ACHN (cell line): ENCODE measurements at regions not wholly inside any gene's neighbourhood (a gene's known extent, or its start where the extent isn't known, plus 50 kb on each side); places are given as distances from the start of the nearest gene placed in this dataset.

Experiments used
- DNase-seq: peaks from one replicate; pipeline ENCODE4 v3.0.0-alpha.2; 2015
- in situ Hi-C: cut with HindIII; loops from 2 replicates; pipeline ENCODE4 v1.10.0; 2017; ENCODE audit warnings: low sequenced_read_pairs, low pct_ligation_motif_present, low pct_unique_long_range_greater_than_20kb

DNA sequence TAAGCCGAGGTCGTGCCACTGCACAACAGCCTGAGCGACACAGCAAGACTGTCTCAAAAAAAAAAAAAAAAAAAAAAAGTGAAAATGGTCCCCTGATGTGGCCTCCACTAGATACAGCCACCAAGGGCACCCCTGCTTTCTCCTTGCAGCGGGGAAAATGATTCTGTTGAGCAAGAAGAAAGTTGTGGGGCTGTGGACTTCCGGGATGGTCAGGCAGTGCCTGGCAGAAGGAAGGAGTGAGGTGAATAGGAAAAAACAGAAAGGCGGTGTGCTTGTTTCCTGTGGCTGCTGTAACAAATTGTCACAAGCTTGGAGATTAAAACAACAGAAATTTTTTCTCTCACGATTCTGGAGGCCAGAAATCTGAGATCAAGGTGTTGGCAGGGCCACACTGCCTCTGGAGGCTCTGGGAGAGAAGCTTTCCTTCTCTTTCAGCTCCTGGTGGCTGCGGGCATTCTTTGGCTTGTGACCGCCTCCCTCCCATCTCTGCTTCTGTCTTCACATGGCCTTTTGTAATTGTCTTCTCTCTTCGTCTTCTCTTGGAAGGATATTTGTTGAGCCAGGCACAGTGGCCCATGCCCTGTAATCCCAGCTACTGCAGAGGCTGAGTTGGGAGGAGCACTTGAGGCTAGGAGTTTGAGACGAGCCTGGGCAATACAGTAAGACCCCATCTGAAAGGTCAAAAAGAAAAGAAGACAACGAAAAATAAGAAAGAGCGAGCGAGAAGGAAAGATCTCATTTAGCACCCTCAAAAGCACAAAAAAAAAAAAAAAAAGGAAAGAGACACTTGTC, 116.6 kb upstream of the MED13L start:
- no peak for DNase-seq
- in situ Hi-C loops, result no loop called here

DNA sequence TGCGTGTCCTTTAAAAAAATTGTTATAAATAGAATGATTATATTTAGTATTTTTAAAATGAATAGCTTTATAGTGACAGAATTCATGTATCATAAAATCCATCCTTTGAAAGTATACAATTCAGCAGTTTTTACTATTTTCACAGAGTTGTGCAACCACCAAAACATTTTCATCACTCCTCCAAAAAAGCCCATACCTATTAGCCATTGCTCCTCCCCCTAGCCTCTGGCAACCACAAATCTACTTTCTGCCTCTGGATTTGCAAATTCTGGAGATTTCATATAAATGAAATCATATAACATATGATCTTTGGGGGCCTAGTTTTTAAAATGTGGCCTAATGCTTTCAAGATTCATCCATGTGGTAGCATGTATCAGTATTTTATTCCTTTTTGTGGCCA, 117.9 kb upstream of the MED13L start:
- in situ Hi-C loops, result no loop called here
- no peak for DNase-seq

DNA sequence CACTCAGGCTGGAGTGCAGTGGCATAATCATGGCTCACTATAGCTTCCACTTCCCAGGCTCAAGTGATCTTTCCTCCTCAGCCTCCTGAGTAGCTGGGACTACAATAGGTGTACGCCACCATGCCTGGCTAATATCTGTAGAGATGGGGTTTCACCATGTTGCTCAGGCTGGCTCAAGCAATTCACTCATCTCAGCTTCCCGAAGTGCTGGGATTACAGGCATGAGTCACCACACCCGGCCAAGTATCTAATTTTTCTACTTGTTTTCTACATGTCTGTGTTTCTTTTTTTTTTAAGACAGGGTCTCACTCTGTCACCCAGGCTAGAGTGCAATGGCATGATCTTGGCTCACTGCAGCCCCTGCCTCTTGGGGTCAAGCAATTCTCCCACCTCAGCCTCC, 119.7 kb upstream of the MED13L start:
- no peak for DNase-seq
- in situ Hi-C loops, result no loop called here

DNA sequence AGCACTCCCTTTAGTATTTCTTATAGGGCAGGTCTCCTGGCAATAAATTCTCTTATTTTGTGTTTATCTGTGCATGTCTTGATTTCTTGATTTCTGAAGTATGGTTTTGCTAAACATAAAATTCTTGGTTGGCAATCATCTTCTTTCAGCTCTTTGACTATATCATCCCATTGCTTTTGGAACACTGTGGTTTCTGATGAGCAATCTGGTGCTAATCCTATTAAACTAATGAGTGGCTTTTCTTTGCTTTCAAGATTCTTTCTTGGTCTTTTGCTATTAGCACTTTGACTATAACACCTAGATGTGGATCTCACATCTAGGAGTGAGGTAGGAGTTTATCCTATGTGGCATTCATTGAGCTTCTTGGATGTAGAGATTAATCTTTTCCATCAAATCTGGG, 120.7 kb upstream of the MED13L start:
- in situ Hi-C loops, result no loop called here

GRCh38 chr12:116399055-116399454, 121.6 kb upstream of the MED13L start:
- in situ Hi-C loops, result no loop called here
- DNase-seq, result no peak

More for the DNA sequence above, 120.7 kb upstream of the MED13L start:
- DNase-seq, result no peak

- no peak for DNase-seq
- in situ Hi-C loops, result no loop called here
Observed at GRCh38 chr12:116400636-116401372, 123.3 kb upstream of the MED13L start.

- in situ Hi-C loops, result no loop called here
- no peak for DNase-seq
Observed at GRCh38 chr12:116401565-116401964, 124.1 kb upstream of the MED13L start.

DNA sequence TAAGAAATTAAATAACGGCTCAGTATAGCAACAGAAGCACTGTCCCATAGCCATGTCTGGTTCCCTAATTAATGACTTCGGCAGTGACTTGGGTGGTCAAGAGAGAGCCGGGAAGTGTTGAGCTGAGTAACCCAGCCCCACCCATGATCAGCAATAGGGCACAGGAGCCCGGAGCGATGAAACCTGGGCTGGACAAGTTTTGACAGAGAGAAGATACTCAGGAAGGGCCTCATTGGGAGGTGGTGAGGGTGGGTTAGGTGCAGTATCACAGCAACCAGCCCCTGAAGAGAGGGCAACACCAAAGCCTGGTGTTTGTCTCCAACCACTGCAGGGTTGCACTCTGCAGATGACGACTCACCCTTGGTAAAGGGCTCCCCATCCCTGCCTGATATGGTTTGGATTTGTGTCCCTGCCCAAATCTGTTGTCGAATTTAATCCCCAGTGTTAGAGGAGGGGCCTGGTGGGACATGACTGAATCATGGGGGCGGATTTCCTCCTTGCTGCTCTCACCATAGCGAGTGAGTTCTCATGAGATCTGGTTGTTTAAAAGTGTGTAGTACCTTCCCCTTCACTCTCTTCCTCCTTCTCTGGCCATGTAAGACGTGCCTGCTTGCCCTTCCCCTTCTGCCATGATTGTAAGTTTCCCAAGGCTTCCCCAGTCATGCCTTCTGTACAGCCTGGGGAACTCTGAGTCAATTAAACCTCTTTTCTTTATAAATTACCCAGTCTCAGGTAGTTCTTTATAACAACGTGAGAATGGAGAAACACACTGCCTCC, 124.9 kb upstream of the MED13L start:
- DNase-seq, result no peak

GRCh38 chr12:116403546-116403945, 126.1 kb upstream of the MED13L start:
- no peak for DNase-seq
- in situ Hi-C loops, result no loop called here

More for the DNA sequence above, 124.9 kb upstream of the MED13L start:
- in situ Hi-C loops, result no loop called here

DNA sequence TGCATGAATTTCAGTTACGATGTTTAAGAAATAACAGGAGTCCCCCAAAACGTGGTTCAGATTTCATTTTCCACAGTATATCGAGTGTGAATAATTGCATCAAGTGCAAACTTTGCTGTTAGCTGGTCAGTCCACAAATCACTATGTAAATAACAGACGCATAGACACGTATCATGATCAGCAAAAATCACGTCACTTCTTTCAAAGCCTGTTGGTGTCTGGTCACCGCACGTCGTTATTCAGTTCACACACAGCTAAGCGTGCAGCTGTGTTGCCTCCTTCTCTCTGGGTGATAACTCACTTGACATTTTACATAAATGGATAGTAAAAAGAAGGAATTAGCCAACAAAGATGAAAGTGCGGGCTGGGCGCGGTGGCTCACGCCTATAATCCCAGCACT, 126.8 kb upstream of the MED13L start:
- DNase-seq, result no peak
- in situ Hi-C loops, result no loop called here

- in situ Hi-C loops, result no loop called here
- no peak for DNase-seq
Observed at GRCh38 chr12:116404913-116405611, 127.6 kb upstream of the MED13L start.

GRCh38 chr12:116406529-116406928, 129.0 kb upstream of the MED13L start:
- DNase-seq, result no peak

GRCh38 chr12:116408489-116409250, 131.2 kb upstream of the MED13L start:
- DNase-seq, result no peak
- in situ Hi-C loops, result no loop called here

More at GRCh38 chr12:116406529-116406928, 129.0 kb upstream of the MED13L start:
- in situ Hi-C loops, result no loop called here

- in situ Hi-C loops, result no loop called here
- no peak for DNase-seq
Observed at GRCh38 chr12:116411977-116412376, 134.5 kb upstream of the MED13L start.

GRCh38 chr12:116414891-116415290, 137.4 kb upstream of the MED13L start:
- in situ Hi-C loops, result no loop called here
- DNase-seq, result no peak

DNA sequence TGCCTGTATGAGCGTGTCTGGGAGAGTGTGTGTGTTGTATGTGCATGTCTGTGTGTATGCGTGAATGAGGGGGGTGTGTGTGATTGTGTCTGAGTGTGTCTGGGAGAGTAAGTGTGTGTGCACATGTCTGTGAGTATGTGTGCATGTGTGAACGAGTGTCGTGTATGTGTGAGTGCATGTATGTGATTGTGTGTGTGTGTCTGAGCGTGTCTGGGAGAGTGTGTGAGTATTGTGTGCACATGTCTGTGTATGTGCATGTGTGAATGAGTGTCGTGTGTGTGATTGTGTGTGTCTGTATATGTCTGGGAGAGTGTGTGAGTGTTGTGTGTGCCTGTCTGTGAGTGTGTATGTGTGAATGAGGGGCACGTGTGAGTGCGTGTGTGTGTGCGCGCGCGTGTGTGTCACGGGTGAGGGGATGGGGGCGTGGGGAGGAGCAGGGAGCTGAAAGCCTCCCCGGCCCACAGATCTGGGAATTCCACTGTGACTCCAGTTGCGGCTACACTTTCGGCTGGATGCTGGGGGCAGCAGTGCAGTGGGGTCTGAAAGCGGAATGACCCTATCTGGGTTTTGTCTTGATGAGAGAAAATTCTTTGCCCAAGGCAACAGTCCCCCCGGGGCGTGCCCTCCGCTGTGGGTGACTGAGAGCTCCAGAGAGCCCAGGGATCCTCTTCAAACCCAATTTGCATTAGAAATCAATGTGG, 138.1 kb upstream of the MED13L start:
- in situ Hi-C loops, result no loop called here

DNA sequence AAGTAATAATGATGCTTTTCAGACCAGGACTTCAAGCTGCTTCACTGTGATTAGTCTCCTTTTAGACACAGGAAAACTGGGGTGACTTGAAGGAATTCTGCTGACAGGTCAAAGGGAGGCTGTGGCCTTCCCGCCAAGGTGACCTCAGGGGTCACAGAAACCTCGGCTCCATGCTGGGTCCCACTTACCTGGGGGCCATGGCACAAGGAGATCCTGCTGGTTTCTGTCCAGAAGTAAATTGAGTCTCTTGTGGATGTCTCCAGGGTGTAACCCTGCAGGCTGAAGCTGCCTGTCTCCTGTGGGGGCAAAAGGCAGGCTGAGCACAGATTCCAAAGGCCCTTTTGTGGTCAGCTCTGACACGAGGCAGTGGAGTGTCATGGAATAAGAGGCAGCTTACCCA, 138.7 kb upstream of the MED13L start:
- in situ Hi-C loops, result no loop called here
- no peak for DNase-seq

More for the DNA sequence above, 138.1 kb upstream of the MED13L start:
- no peak for DNase-seq
